KOPT-K1 (cell line): ENCODE measurements at regions not wholly inside any gene's neighbourhood (a gene's known extent, or its start where the extent isn't known, plus 50 kb on each side); places are given as distances from the start of the nearest gene placed in this dataset.

ENCODE experiments used
- H3K27ac ChIP-seq: fragments of 200-600 bp; sonication (generic); 2 replicates; pipeline ENCODE4 v1.5.1; 2016; ENCODE audit warnings: antibody characterized with exemption, mild to moderate bottlenecking, low read depth, low read length; ENCODE audit not compliant: poor library complexity, severe bottlenecking
- H3K36me3 ChIP-seq: fragments of 200-600 bp; sonication (generic); 2 replicates; pipeline ENCODE4 v1.5.1; 2017; ENCODE audit warnings: antibody characterized with exemption, mild to moderate bottlenecking, low read length, moderate library complexity; ENCODE audit not compliant: insufficient read depth
- H3K9me3 ChIP-seq: fragments of 200-600 bp; sonication (generic); 2 replicates; pipeline ENCODE4 v1.5.1; 2017; ENCODE audit warnings: antibody characterized with exemption, low read length, mild to moderate bottlenecking; ENCODE audit not compliant: insufficient read depth, poor library complexity, severe bottlenecking

- no peak overlapping the region for H3K27ac ChIP-seq
- no peaks in the 10 kb centered on the region for H3K9me3 ChIP-seq
- no peaks in the 10 kb centered on the region for H3K36me3 ChIP-seq
These were observed 50.6 kb upstream of the ZNF385D start for GRCh38 chr3:21801631-21802030.

GRCh38 chr3:21803604-21804003, 52.6 kb upstream of the ZNF385D start:
- no peaks in the 10 kb centered on the region for H3K9me3 ChIP-seq
- H3K36me3 ChIP-seq = no peaks in the 10 kb centered on the region
- H3K27ac ChIP-seq = no peak overlapping the region

- H3K9me3 ChIP-seq = no peaks in the 10 kb centered on the region
- H3K36me3 ChIP-seq = no peaks in the 10 kb centered on the region
- H3K27ac ChIP-seq = no peak overlapping the region
These were observed 53.3 kb upstream of the ZNF385D start for GRCh38 chr3:21804330-21804729.

- Histone ChIP-seq H3K27ac (no peak overlapping the region), H3K36me3 (no peaks in the 10 kb centered on the region), H3K9me3 (no peaks in the 10 kb centered on the region)
These were observed 55.7 kb upstream of the ZNF385D start for GRCh38 chr3:21806733-21807132.

- Histone ChIP-seq H3K27ac (no peak overlapping the region), H3K9me3 (no peaks in the 10 kb centered on the region), H3K36me3 (no peaks in the 10 kb centered on the region)
These were observed 74.7 kb upstream of the ZNF385D start for GRCh38 chr3:21825684-21826083.

- no peak overlapping the region for H3K27ac ChIP-seq
- no peaks in the 10 kb centered on the region for H3K9me3 ChIP-seq
These were observed 75.4 kb upstream of the ZNF385D start for GRCh38 chr3:21826416-21826815.

GRCh38 chr3:21830541-21830940, 79.5 kb upstream of the ZNF385D start:
- Histone ChIP-seq H3K27ac (no peak overlapping the region), H3K9me3 (no peaks in the 10 kb centered on the region), H3K36me3 (no peaks in the 10 kb centered on the region)

More at GRCh38 chr3:21826416-21826815, 75.4 kb upstream of the ZNF385D start:
- no peaks in the 10 kb centered on the region for H3K36me3 ChIP-seq

GRCh38 chr3:21835264-21835663, 84.3 kb upstream of the ZNF385D start:
- H3K36me3 ChIP-seq = no peaks in the 10 kb centered on the region
- no peaks in the 10 kb centered on the region for H3K9me3 ChIP-seq
- H3K27ac ChIP-seq = no peak overlapping the region

GRCh38 chr3:21836227-21836626, 85.2 kb upstream of the ZNF385D start:
- H3K9me3 ChIP-seq = no peaks in the 10 kb centered on the region
- no peak overlapping the region for H3K27ac ChIP-seq
- no peaks in the 10 kb centered on the region for H3K36me3 ChIP-seq

- H3K27ac ChIP-seq = no peak overlapping the region
- no peaks in the 10 kb centered on the region for H3K9me3 ChIP-seq
- no peaks in the 10 kb centered on the region for H3K36me3 ChIP-seq
These were observed 88.2 kb upstream of the ZNF385D start for GRCh38 chr3:21839176-21839575.

- Histone ChIP-seq H3K36me3 (no peaks in the 10 kb centered on the region), H3K9me3 (no peaks in the 10 kb centered on the region), H3K27ac (no peak overlapping the region)
These were observed 88.6 kb upstream of the ZNF385D start for GRCh38 chr3:21839592-21839991.

DNA sequence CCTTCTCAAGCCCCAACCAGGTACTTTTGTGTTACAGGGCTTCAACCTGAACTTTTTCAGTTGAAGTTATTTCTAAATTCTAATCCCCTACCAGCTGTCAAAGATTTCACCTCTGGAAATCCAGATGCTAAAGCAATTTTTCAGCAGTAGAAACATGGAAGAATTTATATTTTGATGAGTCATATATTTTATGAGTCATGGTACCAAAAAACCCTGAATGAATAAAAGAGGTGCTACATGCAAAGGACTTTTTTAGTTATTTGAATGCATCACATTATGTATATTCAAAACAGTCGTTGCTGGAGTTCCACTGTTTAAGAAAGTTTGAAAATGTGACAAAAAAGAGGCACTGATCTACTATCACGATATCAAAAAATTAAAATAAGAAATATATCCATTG, 96.0 kb upstream of the ZNF385D start:
- H3K9me3 ChIP-seq = no peaks in the 10 kb centered on the region
- no peaks in the 10 kb centered on the region for H3K36me3 ChIP-seq
- no peak overlapping the region for H3K27ac ChIP-seq

GRCh38 chr3:21859124-21860081, 108.4 kb upstream of the ZNF385D start:
- Histone ChIP-seq H3K27ac (no peak overlapping the region), H3K9me3 (no peaks in the 10 kb centered on the region), H3K36me3 (no peaks in the 10 kb centered on the region)

DNA sequence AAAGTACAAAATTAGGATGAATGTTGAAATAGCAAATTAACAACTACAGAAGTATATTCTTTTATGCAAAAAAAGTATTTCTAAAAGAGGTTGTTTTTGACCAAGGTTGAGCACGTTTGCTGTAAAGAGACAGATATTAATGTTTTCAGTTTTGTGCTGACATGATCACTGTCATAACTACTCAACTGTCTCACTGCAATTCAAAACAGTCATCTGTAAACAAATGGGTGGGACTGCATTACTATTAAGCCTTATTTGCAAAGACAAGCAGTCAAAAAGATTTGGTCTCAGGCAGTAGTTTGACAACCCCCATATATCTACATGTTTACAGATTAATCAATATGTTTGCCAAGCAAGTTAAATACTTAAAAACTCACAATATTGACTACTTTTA, 109.1 kb upstream of the ZNF385D start:
- no peaks in the 10 kb centered on the region for H3K9me3 ChIP-seq
- H3K27ac ChIP-seq = no peak overlapping the region
- H3K36me3 ChIP-seq = no peaks in the 10 kb centered on the region

- H3K9me3 ChIP-seq = no peaks in the 10 kb centered on the region
- H3K36me3 ChIP-seq = no peaks in the 10 kb centered on the region
- H3K27ac ChIP-seq = no peak overlapping the region
These were observed 109.6 kb upstream of the ZNF385D start for GRCh38 chr3:21860657-21861056.

DNA sequence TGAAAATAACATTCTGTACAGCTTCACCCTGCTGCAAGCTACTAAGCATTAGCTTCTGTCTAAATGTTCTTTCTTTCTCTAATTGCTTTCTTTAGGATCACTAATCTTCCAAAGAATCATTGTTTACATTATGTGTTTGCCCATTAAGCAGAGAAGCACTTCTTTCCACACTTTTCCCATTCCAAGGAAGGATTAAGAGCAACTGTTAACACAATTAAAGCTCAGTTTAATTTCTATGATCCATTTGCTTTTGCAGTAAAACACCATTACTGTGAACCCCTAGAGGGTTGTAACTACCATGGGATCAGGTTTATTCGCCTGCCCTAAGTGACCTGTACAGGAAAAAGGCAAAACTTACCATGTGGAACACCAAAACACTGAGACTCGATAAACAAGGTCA, 125.8 kb upstream of the ZNF385D start:
- no peak overlapping the region for H3K27ac ChIP-seq
- H3K36me3 ChIP-seq = no peaks in the 10 kb centered on the region
- no peaks in the 10 kb centered on the region for H3K9me3 ChIP-seq
